ENCODE measurements at regions not wholly inside any gene's neighbourhood (a gene's known extent, or its start where the extent isn't known, plus 50 kb on each side); places are given as distances from the start of the nearest gene placed in this dataset.

- no peak for DNase-seq (ENCODE audit: low read depth in 3 of 3)
These were observed 296.9 kb upstream of the RND3 start for GRCh38 chr2:150784389-150784788.

DNA sequence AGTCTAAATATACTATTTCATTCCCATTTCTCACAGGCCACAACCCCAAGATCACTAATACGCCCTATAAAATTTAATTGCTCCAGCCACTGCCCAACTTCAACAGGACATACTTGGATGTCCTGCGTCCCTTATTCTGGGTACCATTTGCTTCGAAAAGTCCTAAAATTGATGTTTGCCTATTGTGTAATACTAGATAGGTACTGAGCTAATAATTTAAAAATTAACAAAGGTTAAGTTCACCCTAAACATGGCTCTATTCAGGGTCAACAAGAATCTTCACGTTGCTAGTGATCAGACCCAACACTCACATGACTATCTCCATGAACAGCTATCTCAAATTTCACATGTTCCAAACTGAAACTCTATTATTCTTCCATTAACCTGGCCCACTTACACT, 296.4 kb upstream of the RND3 start:
- DNase-seq (ENCODE audit: low read depth in 3 of 3) = no peak

DNA sequence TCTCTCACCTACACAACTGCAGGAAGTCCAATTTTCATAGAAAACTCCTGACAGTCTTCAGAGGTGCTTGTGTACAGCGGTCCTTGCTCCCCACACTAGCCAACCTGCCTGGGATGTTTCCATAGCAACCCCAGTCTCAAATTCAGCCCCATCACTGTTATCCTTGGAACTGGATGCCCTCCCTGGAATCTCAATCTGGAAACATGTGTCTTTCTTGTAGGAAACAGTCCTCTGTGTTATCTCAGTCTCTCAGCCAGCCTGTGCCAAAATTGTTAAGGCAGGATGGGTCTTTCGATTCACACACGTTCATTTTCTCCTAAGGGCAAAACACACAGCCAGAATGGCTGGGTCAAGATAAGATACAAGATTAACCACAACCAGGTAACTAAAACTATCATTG, 295.5 kb upstream of the RND3 start:
- DNase-seq (ENCODE audit: low read depth in 3 of 3) = no peak

- no peak for DNase-seq (ENCODE audit: low read depth in 3 of 3)
These were observed 295.1 kb upstream of the RND3 start for GRCh38 chr2:150782613-150783012.

GRCh38 chr2:150781142-150781541, 293.7 kb upstream of the RND3 start:
- no peak for DNase-seq (ENCODE audit: low read depth in 3 of 3)

DNA sequence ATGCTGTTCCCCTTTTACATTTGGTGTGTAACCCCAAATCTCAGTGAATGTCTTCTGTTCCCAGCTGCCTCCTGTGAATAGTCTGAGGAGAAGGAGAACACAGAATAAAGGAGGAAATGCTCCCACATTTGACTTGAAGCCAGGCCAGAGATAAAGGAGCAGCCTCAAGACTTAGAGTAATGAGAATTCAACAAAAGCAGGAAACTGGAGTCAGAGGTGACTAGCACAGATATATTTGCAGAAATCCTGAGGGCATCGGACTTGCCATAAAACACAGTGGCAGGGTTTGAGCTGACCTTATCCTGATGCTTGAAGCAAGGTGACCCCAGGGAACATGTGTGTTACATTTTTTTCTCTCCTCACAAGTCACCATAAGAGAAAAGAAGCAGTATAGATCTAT, 291.4 kb upstream of the RND3 start:
- DNase-seq (ENCODE audit: low read depth in 3 of 3) = no peak

DNA sequence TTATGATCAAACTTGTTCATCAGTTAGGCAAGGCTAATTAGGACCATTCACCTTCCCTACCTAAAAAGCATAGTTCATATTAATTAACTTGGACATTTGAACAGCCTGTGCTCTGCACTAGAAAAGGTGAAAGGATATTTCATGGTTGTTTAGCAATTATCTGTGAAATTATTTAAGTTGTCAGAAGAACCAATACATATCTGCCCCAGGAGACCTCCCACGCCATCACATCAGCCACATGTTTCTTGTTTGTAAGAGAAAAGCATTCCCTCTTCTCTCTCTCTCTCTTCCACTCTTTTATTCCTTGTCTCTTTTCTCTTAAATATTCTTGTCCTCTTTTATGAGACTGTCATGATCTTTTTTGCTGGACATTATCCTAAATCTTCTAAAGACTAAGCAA, 282.0 kb upstream of the RND3 start:
- no peak for DNase-seq (ENCODE audit: low read depth in 3 of 3)

DNA sequence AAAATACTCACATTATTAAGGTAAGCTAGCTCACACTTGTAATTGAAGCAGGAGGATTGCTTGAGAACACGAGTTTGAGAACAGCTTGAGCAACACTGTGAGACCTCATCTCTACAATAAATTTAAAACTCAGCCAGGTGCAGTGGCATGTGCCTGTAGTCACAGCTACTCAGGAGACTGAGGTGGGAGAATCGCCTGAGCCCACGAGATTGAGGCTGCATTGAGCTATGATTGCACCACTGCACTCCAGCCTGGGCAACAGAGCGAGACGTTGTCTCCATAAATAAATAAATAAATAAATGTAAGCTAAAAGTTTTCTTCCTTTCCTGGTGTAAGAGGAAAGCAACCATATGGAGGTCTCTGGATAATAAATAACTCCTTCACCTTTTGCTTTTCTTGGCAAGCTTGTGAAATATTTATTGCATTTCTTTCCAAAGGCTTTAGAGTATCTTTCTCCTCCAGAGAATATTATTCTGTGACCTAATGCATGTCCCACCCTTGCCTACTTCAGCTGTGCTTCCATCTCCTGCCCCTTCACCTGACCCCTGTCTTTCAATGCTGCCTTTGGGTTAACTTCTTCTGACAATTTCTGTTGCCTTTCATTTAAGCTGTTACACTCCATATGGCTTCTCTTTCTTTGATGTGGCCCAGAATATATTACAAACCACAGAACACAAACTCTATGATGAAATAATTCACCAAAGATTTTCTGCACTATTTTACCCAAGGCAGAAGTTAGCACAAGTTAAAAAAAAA, 280.7 kb upstream of the RND3 start:
- no peak for DNase-seq (ENCODE audit: low read depth in 3 of 3)

- DNase-seq (ENCODE audit: low read depth in 3 of 3) = no peak
These were observed 275.1 kb upstream of the RND3 start for GRCh38 chr2:150762571-150762970.

DNA sequence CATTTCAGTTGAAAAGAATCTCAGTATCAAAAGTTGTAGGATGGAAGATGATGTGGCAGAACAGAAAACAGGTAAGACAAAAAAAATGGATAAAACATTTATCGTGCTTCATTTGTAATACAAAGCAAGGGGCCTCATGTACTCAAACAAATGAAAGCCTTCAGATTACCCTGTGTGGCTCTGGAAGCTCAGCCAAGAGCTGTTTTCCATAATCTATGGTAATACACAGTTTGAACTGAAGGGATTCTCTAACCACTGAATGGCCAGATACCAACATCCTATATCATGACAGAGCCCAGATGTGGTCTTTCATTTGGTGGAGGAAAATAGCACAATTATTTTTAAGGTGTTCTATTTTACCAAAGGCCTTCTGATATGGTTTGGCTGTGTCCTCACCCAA, 272.1 kb upstream of the RND3 start:
- DNase-seq (ENCODE audit: low read depth in 3 of 3) = no peak

GRCh38 chr2:150759106-150759505, 271.6 kb upstream of the RND3 start:
- no peak for DNase-seq (ENCODE audit: low read depth in 3 of 3)

DNA sequence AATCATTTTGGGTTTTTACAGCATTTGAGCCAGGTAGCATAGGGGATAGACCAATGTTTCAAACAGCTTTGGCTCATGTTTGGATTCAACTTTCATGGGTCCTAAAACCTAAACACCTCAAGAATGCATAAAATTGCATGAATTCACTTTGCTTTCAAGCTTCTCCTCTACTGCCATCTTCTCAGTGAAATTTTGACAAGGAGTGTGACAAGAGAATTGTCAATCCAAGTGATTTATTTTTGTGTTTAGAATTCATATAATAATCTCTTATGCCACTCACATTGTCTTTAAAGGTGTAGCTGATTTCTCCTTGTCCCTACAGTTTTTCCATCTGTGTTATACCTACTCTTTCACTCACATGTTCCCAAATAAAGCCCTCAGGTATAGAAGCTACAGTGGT, 264.8 kb upstream of the RND3 start:
- no peak for DNase-seq (ENCODE audit: low read depth in 3 of 3)

- DNase-seq (ENCODE audit: low read depth in 3 of 3) = no peak
These were observed 263.3 kb upstream of the RND3 start for GRCh38 chr2:150750720-150751119.

DNA sequence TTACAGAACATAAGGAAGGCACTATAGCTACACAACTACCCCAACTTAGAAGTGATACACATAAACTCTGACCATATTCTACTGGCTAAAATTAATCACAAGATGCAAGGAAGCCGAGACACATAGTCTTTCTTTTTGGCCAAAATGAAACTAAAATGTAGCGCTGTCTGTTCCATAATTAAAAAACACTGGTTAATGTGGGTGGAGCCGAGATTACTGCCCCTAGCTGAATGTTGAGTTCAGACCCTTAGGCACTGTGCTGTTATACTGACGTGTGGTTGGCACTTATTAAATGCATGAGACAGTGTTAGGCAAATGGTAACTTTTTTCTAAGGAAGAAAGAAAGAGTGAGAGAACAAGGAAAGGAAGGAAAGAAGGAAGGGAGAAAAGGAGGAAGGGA, 254.6 kb upstream of the RND3 start:
- DNase-seq (ENCODE audit: low read depth in 3 of 3) = no peak

DNA sequence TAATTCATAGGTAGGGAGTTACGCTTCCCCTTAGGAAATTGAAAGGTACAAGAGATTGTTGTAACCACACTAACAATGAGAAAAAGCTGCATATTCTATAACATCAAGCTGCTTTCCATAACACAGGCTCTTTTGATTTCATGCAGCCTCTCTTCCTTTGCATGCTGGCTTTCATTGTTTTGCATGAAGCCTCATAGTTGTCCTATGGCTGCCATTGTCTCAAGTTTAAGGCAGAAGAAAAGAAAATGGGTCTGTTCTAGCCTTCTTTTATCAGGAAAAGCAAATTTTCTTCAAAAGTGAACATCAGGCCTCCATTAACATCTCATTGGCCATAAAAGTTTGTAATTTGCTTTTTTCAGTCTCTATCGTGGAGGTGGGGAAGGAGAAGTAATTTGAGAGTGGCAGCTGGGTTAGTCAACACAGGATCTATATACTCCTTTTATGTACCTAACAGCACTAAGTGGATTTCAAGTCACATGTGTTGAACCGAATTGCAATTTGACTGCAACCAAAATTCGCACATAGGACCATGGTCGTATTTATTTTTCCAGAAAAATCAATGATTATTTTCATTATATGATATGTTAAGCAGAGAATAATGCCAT, 248.5 kb upstream of the RND3 start:
- no peak for DNase-seq (ENCODE audit: low read depth in 3 of 3)

DNA sequence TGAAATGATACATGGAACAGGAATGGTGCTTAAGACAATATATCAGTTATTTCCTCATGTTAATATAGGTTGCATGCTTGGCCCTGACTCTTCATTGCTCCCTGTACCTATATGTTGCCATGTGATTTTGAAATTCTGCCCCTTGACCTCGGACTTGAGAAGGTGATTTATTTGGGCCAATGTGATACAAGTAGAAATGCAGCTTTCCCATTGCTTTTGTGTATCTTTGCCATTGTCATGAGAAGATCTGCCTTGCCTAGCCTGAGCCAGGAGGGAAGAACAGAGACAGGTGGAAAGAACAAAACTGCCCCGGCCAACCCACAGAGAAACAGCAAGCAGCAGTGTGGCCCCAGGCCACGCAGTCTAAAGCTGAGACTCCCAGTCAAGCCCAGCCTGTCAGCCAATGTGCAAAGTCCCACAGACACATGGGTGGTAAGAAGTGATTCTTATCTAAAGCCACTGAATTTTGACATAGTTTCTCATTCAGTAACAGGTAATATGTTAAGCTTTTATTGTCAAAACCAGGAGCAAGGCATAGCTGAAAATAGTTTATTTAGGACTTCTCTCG, 245.7 kb upstream of the RND3 start:
- no peak for DNase-seq (ENCODE audit: low read depth in 3 of 3)

DNA sequence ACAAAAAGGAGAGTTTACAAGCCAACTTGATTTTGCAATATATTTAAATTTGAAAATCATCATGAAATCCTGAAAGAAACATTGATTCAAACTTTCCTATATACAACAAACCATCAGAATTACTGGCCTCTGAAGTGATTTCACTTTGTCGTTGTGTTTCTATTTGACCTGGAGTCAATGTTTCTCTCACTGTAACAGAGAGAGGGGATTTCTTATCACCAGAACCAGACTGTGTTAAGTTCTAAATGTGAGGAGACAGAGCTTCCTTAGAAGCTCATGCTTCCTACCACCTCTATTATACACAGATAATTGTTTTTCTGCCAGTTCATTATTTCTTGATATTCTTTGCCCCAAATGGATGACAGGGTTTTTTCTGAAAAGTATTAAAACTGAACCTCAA, 245.0 kb upstream of the RND3 start:
- DNase-seq (ENCODE audit: low read depth in 3 of 3) = no peak

DNA sequence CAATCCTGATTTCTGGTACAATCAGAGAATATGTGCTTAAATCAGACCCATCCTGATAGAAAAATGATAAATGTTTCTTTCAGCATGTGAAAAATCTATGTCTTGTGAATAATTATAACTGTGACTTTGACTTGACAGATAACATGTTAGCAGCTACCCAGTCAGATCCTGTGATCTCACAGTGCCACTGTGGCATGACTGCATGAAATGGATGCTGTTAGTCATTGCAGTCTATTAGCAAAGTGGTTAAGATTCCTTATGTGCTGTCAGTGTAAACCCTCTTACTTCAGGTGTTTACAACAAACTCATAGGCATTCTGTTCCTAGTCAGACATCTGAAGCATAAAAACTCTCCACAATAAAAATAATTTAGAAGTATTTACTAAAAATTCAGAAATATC, 244.6 kb upstream of the RND3 start:
- DNase-seq (ENCODE audit: low read depth in 3 of 3) = no peak

GRCh38 chr2:150729495-150729955, 242.1 kb upstream of the RND3 start:
- no peak for DNase-seq (ENCODE audit: low read depth in 3 of 3)

DNA sequence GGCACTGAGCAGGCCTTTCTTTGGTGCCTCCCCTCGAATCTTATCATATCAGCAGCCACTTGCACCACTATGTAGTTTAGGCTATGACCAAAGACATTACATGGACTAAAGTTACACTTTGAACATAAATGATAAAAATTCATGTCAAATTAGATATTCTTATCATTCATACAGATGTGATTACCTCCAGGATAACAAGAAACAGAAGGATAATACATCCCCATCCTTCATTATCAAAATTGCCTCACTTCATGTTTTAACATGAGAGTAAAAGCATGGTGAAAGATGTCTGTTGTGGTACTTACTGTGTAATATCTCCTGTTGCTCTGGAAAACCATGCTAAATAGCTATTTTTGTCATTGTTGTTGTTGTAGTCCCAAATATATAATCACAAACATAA, 230.8 kb upstream of the RND3 start:
- no peak for DNase-seq (ENCODE audit: low read depth in 3 of 3)

GRCh38 chr2:150716186-150716585, 228.7 kb upstream of the RND3 start:
- no peak for DNase-seq (ENCODE audit: low read depth in 3 of 3)

GRCh38 chr2:150715501-150715900, 228.0 kb upstream of the RND3 start:
- DNase-seq (ENCODE audit: low read depth in 3 of 3) = no peak

GRCh38 chr2:150710916-150711315, 223.4 kb upstream of the RND3 start:
- no peak for DNase-seq (ENCODE audit: low read depth in 3 of 3)
